Spleen (tissue), 11 donors: ENCODE measurements at regions not wholly inside any gene's neighbourhood (a gene's known extent, or its start where the extent isn't known, plus 50 kb on each side); places are given as distances from the start of the nearest gene placed in this dataset.

Experiments used
- DNase-seq: peaks from one replicate; pipeline ENCODE4 v3.0.0-alpha.2; 2020
- H3K27ac ChIP-seq, 8 donors: fragments of 200-600 bp; sonication (generic) in 7 of 8; 1 replicate in 4 of 8; 2 replicates in 4 of 8; pipeline versions ENCODE4 v1.5.0 to v1.8.0; 2016 to 2021; ENCODE audit warnings: inconsistent platforms in 4 of 8, mild to moderate bottlenecking in 4 of 8, moderate library complexity in 1 of 8
- H3K27me3 ChIP-seq, 7 donors: fragments of 200-600 bp; sonication (generic) in 6 of 7; replicated peaks in 1 of 7; 1 replicate in 4 of 7; 2 replicates in 3 of 7; pipeline versions ENCODE4 v1.5.0 to v1.8.0; 2016 to 2021; ENCODE audit warnings: inconsistent platforms in 3 of 7, mild to moderate bottlenecking in 1 of 7
- H3K36me3 ChIP-seq, 6 donors: fragments of 200-600 bp; sonication (generic) in 5 of 6; 1 replicate in 4 of 6; 2 replicates in 2 of 6; pipeline versions ENCODE4 v1.5.0 to v1.8.0; 2016 to 2021; ENCODE audit warnings: inconsistent platforms in 2 of 6
- H3K4me1 ChIP-seq, 6 donors: fragments of 200-600 bp; sonication (generic) in 5 of 6; 1 replicate in 3 of 6; 2 replicates in 3 of 6; pipeline versions ENCODE4 v1.5.0 to v1.8.0; 2016 to 2021; ENCODE audit warnings: inconsistent platforms in 3 of 6
- H3K4me3 ChIP-seq, 8 donors: fragments of 200-600 bp; sonication (generic) in 7 of 8; 1 replicate in 4 of 8; 2 replicates in 4 of 8; pipeline versions ENCODE4 v1.5.0 to v1.8.0; 2016 to 2021; ENCODE audit warnings: inconsistent platforms in 4 of 8, mild to moderate bottlenecking in 4 of 8, moderate library complexity in 2 of 8
- H3K9me3 ChIP-seq, 8 donors: fragments of 200-600 bp; sonication (generic) in 7 of 8; 1 replicate in 4 of 8; 2 replicates in 4 of 8; pipeline versions ENCODE4 v1.5.0 to v1.8.0; 2016 to 2021; ENCODE audit warnings: inconsistent platforms in 4 of 8
- POLR2A ChIP-seq, 3 donors: fragments of 450-650 bp; IDR thresholded peaks; one replicate each; pipeline ENCODE4 v1.5.1; 2017; ENCODE audit warnings: antibody characterized with exemption in 3 of 3, mild to moderate bottlenecking in 1 of 3
- POLR2AphosphoS5 ChIP-seq, 3 donors: sonication (generic); formaldehyde crosslinking; IDR thresholded peaks; one replicate each; pipeline ENCODE4 v1.5.1; 2017; ENCODE audit warnings: antibody characterized with exemption in 3 of 3
- whole genome bisulfite sequencing, 5 donors: extraction: QIAGEN DNeasy Blood & Tissue Kit in 3 of 5; methylation state at CpG; one replicate each; pipeline versions ENCODE4 v1.1.5 to v1.1.7; 2013 to 2018; 5-methylcytosine and 5-hydroxymethylcytosine counted together
- intact Hi-C: fragments of 100-400 bp; cut with DNase I; formaldehyde crosslinking; loops from one replicate; pipeline ENCODE4 v1.15.0; 2023; ENCODE audit warnings: low total_unique reads
- TF ChIP-seq, protein P1 (sequence below), 11 experiments: fragments of 200-600 bp in 7 of 11; fragments of 450-650 bp in 4 of 11; sonication (generic) in 4 of 11; IDR thresholded peaks in 8 of 11; conservative IDR thresholded peaks in 3 of 11; 1 replicate in 7 of 11; 2 replicates in 4 of 11; pipeline versions ENCODE4 v1.4.0 to v1.8.0; 2016 to 2021; ENCODE audit warnings: antibody characterized with exemption in 11 of 11, inconsistent platforms in 4 of 11, mild to moderate bottlenecking in 1 of 11
- donor health status: healthy with polysubstance abuse.
- donor health status: DM: no; HTN: no; CAD: no; lungs with moderate emphysema.
- donor health status: DM: no; HTN: no; CAD: no.
- donor health status: Bipolar disorder and iron deficiency.
- donor health status: healthy.
- donor health status: DM: no; HTN: no; CAD: no.
- donor health status: DM: yes; HTN: yes; CAD: no.

DNA sequence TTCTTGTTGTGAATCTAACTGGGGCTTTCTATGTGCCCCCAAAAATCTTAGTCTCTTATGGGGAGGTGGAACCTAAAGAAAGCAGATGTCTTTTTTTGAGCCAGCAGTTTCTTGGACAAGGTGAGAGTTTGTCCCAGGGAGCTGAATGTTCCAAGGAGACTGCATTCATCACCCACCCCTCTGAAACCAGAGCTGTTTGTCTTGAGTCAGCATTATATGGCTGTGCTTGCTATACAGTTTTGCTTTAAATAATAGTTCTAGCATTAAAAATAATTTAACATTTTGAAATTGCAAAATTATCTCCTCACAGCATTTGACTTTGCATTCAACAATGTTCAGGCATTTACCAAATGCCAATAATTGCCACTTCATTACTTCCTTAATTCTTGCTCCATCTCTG, 813.3 kb downstream of the BCL11B start:
- TF ChIP-seq POLR2AphosphoS5 (IDR thresholded peaks at IDR 0.05) = no peak
- no peak for TF ChIP-seq POLR2A (IDR thresholded peaks at IDR 0.05)
- TF ChIP-seq, protein P1, sequence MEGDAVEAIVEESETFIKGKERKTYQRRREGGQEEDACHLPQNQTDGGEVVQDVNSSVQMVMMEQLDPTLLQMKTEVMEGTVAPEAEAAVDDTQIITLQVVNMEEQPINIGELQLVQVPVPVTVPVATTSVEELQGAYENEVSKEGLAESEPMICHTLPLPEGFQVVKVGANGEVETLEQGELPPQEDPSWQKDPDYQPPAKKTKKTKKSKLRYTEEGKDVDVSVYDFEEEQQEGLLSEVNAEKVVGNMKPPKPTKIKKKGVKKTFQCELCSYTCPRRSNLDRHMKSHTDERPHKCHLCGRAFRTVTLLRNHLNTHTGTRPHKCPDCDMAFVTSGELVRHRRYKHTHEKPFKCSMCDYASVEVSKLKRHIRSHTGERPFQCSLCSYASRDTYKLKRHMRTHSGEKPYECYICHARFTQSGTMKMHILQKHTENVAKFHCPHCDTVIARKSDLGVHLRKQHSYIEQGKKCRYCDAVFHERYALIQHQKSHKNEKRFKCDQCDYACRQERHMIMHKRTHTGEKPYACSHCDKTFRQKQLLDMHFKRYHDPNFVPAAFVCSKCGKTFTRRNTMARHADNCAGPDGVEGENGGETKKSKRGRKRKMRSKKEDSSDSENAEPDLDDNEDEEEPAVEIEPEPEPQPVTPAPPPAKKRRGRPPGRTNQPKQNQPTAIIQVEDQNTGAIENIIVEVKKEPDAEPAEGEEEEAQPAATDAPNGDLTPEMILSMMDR (IDR thresholded peaks at IDR 0.05 in 8 of 11, conservative IDR thresholded peaks at IDR 0.05 in 3 of 11) = no peak
- intact Hi-C loops = no loop called here
- DNase-seq = no peak
- Histone ChIP-seq H3K27me3 (no peaks in the 10 kb centered on the region), H3K4me3 (no peak overlapping the region), H3K9me3 (peaks cover 0 to 14% (median 0%) of the 10 kb centered on the region in 8 donors), H3K27ac (no peak overlapping the region), H3K36me3 (no peaks in the 10 kb centered on the region), H3K4me1 (no peaks in the 10 kb centered on the region)

GRCh38 chr14:98462908-98463307, 809.1 kb downstream of the BCL11B start:
- Histone ChIP-seq H3K27ac (no peak overlapping the region), H3K4me1 (no peaks in the 10 kb centered on the region), H3K27me3 (no peaks in the 10 kb centered on the region), H3K36me3 (no peaks in the 10 kb centered on the region), H3K9me3 (peaks cover 0 to 22% (median 0%) of the 10 kb centered on the region in 8 donors), H3K4me3 (no peak overlapping the region)
- 65 to 71% (median 68%) methylated on average over 7 of the region's 7 CpGs for WGBS, 5 donors
- intact Hi-C loops = no loop called here
- TF ChIP-seq, protein P1 (IDR thresholded peaks at IDR 0.05 in 8 of 11, conservative IDR thresholded peaks at IDR 0.05 in 3 of 11) = no peak
- TF ChIP-seq POLR2A (IDR thresholded peaks at IDR 0.05) (no peak), POLR2AphosphoS5 (IDR thresholded peaks at IDR 0.05) (no peak)
- no peak for DNase-seq

GRCh38 chr14:98466807-98467206, 805.2 kb downstream of the BCL11B start:
- 72 to 83% (median 77%) methylated on average over 7 of the region's 7 CpGs for WGBS, 5 donors
- TF ChIP-seq POLR2AphosphoS5 (IDR thresholded peaks at IDR 0.05) (no peak), POLR2A (IDR thresholded peaks at IDR 0.05) (no peak)
- TF ChIP-seq, protein P1 (IDR thresholded peaks at IDR 0.05 in 8 of 11, conservative IDR thresholded peaks at IDR 0.05 in 3 of 11) = no peak
- intact Hi-C loops = no loop called here

GRCh38 chr14:98470663-98471062, 801.3 kb downstream of the BCL11B start:
- WGBS, 5 donors = 70 to 82% (median 76%) methylated on average over 4 of the region's 4 CpGs
- Histone ChIP-seq H3K27me3 (no peaks in the 10 kb centered on the region), H3K4me3 (no peak overlapping the region), H3K27ac (no peak overlapping the region), H3K9me3 (peaks cover 0 to 6% (median 0%) of the 10 kb centered on the region in 8 donors), H3K4me1 (no peaks in the 10 kb centered on the region), H3K36me3 (no peaks in the 10 kb centered on the region)
- TF ChIP-seq POLR2AphosphoS5 (IDR thresholded peaks at IDR 0.05) (no peak), POLR2A (IDR thresholded peaks at IDR 0.05) (no peak)
- TF ChIP-seq, protein P1 (IDR thresholded peaks at IDR 0.05 in 8 of 11, conservative IDR thresholded peaks at IDR 0.05 in 3 of 11) = no peak
- intact Hi-C loops = no loop called here
- no peak for DNase-seq

More at GRCh38 chr14:98466807-98467206, 805.2 kb downstream of the BCL11B start:
- Histone ChIP-seq H3K9me3 (peaks cover 0 to 13% (median 0%) of the 10 kb centered on the region in 8 donors), H3K4me1 (no peaks in the 10 kb centered on the region), H3K27me3 (no peaks in the 10 kb centered on the region), H3K27ac (no peak overlapping the region), H3K4me3 (no peak overlapping the region), H3K36me3 (no peaks in the 10 kb centered on the region)
- no peak for DNase-seq
